HL-60 (cell line): ENCODE measurements at regions not wholly inside any gene's neighbourhood (a gene's known extent, or its start where the extent isn't known, plus 50 kb on each side); places are given as distances from the start of the nearest gene placed in this dataset.

Source experiments
- POLR2AphosphoS5 ChIP-seq: IDR thresholded peaks from 2 replicates; pipeline ENCODE4 v1.6.1; 2012; ENCODE audit warnings: low read depth
- TF ChIP-seq, protein P1 (sequence below): IDR thresholded peaks from one replicate; pipeline ENCODE4 v1.5.1; 2011; ENCODE audit warnings: low read length, control low read depth, inconsistent platforms; ENCODE audit not compliant: insufficient read depth
- TF ChIP-seq, protein P2 (sequence below): IDR thresholded peaks from 2 replicates; pipeline ENCODE4 v1.6.1; 2012; ENCODE audit warnings: low read depth; ENCODE audit not compliant: insufficient replicate concordance

DNA sequence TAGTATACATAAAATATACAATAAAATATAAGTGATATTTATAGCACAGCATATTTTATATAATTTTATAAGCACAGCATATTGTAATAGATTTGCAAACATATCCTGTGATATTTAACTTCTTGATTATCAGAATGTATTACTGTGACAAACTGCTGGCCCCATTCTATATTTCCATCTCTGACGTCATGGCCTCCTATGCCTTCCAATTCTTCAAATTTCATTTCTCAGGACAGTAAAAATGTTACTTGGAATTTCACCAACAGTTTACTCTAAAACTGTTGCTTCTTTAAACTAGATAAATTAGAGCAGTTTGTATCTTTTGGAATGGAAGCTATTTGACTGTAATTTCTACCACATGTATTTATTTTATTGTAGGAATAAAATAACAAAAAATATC, 102.5 kb upstream of the SLC25A13 start:
- TF ChIP-seq, protein P1, sequence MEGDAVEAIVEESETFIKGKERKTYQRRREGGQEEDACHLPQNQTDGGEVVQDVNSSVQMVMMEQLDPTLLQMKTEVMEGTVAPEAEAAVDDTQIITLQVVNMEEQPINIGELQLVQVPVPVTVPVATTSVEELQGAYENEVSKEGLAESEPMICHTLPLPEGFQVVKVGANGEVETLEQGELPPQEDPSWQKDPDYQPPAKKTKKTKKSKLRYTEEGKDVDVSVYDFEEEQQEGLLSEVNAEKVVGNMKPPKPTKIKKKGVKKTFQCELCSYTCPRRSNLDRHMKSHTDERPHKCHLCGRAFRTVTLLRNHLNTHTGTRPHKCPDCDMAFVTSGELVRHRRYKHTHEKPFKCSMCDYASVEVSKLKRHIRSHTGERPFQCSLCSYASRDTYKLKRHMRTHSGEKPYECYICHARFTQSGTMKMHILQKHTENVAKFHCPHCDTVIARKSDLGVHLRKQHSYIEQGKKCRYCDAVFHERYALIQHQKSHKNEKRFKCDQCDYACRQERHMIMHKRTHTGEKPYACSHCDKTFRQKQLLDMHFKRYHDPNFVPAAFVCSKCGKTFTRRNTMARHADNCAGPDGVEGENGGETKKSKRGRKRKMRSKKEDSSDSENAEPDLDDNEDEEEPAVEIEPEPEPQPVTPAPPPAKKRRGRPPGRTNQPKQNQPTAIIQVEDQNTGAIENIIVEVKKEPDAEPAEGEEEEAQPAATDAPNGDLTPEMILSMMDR = no peak
- no peak for TF ChIP-seq POLR2AphosphoS5
- TF ChIP-seq, protein P2, sequence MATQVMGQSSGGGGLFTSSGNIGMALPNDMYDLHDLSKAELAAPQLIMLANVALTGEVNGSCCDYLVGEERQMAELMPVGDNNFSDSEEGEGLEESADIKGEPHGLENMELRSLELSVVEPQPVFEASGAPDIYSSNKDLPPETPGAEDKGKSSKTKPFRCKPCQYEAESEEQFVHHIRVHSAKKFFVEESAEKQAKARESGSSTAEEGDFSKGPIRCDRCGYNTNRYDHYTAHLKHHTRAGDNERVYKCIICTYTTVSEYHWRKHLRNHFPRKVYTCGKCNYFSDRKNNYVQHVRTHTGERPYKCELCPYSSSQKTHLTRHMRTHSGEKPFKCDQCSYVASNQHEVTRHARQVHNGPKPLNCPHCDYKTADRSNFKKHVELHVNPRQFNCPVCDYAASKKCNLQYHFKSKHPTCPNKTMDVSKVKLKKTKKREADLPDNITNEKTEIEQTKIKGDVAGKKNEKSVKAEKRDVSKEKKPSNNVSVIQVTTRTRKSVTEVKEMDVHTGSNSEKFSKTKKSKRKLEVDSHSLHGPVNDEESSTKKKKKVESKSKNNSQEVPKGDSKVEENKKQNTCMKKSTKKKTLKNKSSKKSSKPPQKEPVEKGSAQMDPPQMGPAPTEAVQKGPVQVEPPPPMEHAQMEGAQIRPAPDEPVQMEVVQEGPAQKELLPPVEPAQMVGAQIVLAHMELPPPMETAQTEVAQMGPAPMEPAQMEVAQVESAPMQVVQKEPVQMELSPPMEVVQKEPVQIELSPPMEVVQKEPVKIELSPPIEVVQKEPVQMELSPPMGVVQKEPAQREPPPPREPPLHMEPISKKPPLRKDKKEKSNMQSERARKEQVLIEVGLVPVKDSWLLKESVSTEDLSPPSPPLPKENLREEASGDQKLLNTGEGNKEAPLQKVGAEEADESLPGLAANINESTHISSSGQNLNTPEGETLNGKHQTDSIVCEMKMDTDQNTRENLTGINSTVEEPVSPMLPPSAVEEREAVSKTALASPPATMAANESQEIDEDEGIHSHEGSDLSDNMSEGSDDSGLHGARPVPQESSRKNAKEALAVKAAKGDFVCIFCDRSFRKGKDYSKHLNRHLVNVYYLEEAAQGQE = no peak
